Cardiac muscle cell (in vitro differentiated cells and primary cell): ENCODE measurements at regions not wholly inside any gene's neighbourhood (a gene's known extent, or its start where the extent isn't known, plus 50 kb on each side); places are given as distances from the start of the nearest gene placed in this dataset.

Source experiments
- DNase-seq, 2 donors: peaks; one replicate each; pipeline versions ENCODE4 v3.0.0 to v3.0.0-alpha.2; 2010 to 2017; ENCODE audit warnings: low read depth in 1 of 2, low spot score in 1 of 2
- H3K27ac ChIP-seq: fragments of 200-600 bp; sonication (generic); 2 replicates; pipeline ENCODE4 v1.5.1; 2016
- H3K27me3 ChIP-seq: fragments of 200-600 bp; sonication (generic); 2 replicates; pipeline ENCODE4 v1.6.0; 2016; ENCODE audit warnings: control low read depth
- H3K36me3 ChIP-seq: fragments of 200-600 bp; sonication (generic); 2 replicates; pipeline ENCODE4 v1.5.1; 2016; ENCODE audit warnings: control low read depth
- H3K4me1 ChIP-seq: fragments of 200-600 bp; sonication (generic); 2 replicates; pipeline ENCODE4 v1.8.1; 2017; ENCODE audit warnings: low read depth, mild to moderate bottlenecking, mixed run types
- H3K4me3 ChIP-seq: fragments of 200-600 bp; sonication (generic); 2 replicates; pipeline ENCODE4 v1.5.1; 2016; ENCODE audit warnings: mild to moderate bottlenecking
- H3K9me3 ChIP-seq: fragments of 200-600 bp; sonication (generic); 2 replicates; pipeline ENCODE4 v1.5.1; 2017; ENCODE audit warnings: low read depth, mild to moderate bottlenecking, control low read depth
- CTCF ChIP-seq: IDR thresholded peaks from 2 replicates; pipeline ENCODE4 v1.5.1; 2012; ENCODE audit warnings: low read depth, mild to moderate bottlenecking, low read length

GRCh38 chr2:238669046-238669445, 178.8 kb upstream of the TWIST2 start:
- Histone ChIP-seq H3K27me3 (no peaks in the 10 kb centered on the region), H3K27ac (no peak overlapping the region), H3K36me3 (no peaks in the 10 kb centered on the region), H3K9me3 (no peaks in the 10 kb centered on the region), H3K4me1 (no peaks in the 10 kb centered on the region), H3K4me3 (no peak overlapping the region)
- no peak for DNase-seq
- TF ChIP-seq CTCF: no peak

DNA sequence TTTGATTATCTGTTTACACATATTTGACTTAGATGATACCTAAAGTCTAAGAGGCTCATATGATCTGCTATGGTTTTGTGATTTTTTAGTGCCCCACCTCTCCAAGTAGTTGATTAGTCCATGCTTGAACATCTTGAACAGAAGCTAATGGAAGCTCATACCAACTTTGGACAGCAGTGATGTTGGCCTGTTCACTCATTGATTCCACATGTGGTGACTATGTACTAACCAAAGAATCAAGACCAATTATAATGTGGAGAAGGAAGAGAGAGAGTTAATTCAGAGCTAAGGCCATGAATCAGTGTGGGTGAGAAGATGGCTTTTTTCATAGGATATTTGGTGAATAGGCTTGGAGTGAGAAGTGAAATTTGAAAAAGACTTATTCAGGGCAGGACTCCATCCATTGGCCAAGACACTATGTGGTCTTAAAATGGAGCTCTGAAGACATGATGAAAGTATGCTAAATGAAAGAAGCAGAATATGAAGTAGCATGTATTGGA, 178.3 kb upstream of the TWIST2 start:
- no peak overlapping the region for H3K27ac ChIP-seq
- no peaks in the 10 kb centered on the region for H3K9me3 ChIP-seq
- no peak for TF ChIP-seq CTCF
- no peak for DNase-seq
- no peaks in the 10 kb centered on the region for H3K4me1 ChIP-seq
- H3K27me3 ChIP-seq: no peaks in the 10 kb centered on the region
- H3K36me3 ChIP-seq: no peaks in the 10 kb centered on the region
- no peak overlapping the region for H3K4me3 ChIP-seq

DNA sequence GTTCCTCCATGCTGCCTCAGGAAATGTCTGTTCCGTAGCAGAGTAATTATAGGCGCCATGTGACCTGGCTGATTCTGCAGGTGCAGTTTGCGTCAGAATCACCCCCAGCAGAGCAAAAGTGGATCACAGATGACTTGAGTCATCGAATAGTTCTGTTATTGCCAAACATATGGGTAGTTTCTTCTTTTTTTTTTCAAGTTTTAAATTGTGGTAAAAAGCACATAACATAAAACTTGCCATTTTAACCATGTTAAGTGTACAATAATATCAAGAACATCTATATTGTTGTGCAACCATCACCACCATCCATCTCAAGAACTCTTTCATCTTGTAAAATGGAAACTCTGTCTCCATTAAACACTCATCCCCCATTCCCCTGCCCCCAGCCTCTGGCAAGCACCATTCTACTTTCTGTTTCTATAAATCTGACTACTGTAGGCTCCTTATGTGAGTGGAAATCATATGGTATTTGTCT, 177.7 kb upstream of the TWIST2 start:
- no peaks in the 10 kb centered on the region for H3K4me1 ChIP-seq
- TF ChIP-seq CTCF: no peak
- no peak overlapping the region for H3K4me3 ChIP-seq
- no peaks in the 10 kb centered on the region for H3K36me3 ChIP-seq
- DNase-seq: peak in 1 of 2 donors; percentile 13
- H3K27ac ChIP-seq: no peak overlapping the region
- H3K27me3 ChIP-seq: no peaks in the 10 kb centered on the region
- H3K9me3 ChIP-seq: no peaks in the 10 kb centered on the region

GRCh38 chr2:238682536-238682935, 165.3 kb upstream of the TWIST2 start:
- Histone ChIP-seq H3K36me3 (no peaks in the 10 kb centered on the region), H3K4me3 (no peak overlapping the region), H3K4me1 (no peaks in the 10 kb centered on the region), H3K27ac (no peak overlapping the region), H3K27me3 (no peaks in the 10 kb centered on the region), H3K9me3 (peaks cover 4% of the 10 kb centered on the region)
- DNase-seq: no peak
- TF ChIP-seq CTCF: no peak

GRCh38 chr2:238684362-238685326, 163.2 kb upstream of the TWIST2 start:
- H3K9me3 ChIP-seq: peaks cover 4% of the 10 kb centered on the region
- H3K36me3 ChIP-seq: no peaks in the 10 kb centered on the region
- H3K4me3 ChIP-seq: no peak overlapping the region
- no peak for TF ChIP-seq CTCF
- no peaks in the 10 kb centered on the region for H3K27me3 ChIP-seq
- peak in 1 of 2 donors; percentile 98 for DNase-seq
- H3K4me1 ChIP-seq: no peaks in the 10 kb centered on the region
- no peak overlapping the region for H3K27ac ChIP-seq
